NCI-H1930 (cell line): ENCODE measurements at regions not wholly inside any gene's neighbourhood (a gene's known extent, or its start where the extent isn't known, plus 50 kb on each side); places are given as distances from the start of the nearest gene placed in this dataset.

Experiments
- DNase-seq, 2 experiments: peaks; one replicate each; lab custom pipeline; 2025; lab: John Stamatoyannopoulos, UW

DNA sequence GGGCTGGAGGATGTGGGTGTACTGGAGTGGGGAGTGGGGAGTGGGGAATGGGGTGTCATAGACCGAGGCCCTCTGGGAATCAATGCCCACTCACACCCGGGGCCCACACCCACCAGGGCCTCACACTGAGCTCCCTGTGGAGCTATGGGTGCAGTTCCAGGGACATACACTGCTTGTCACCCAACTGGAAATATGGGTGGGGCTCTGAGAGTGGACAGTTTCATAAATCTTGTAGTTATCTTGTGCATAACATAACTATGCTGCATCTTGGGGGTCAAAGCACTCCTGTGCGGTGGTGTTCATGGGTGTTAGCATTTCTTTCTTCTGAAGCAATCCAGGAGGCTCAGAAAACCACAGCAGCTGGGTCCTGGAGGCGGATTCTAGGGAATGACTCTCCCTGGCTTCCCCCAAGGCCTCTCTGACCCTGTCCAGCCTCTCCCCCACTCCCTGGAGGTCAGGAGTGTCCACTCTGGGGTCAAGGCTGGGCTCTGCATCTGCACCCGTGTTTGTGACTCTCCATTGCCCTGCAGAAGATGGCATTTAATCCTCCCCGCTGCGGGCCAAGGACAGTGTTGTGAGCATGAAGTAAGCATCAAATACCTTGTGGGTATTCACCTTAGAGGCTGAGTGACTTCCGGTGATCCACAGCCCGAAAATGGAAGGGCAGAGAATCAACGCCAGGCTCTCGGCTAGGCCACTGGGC lies 172.5 kb downstream of the CTTN start:
- DNase-seq: no peak

DNA sequence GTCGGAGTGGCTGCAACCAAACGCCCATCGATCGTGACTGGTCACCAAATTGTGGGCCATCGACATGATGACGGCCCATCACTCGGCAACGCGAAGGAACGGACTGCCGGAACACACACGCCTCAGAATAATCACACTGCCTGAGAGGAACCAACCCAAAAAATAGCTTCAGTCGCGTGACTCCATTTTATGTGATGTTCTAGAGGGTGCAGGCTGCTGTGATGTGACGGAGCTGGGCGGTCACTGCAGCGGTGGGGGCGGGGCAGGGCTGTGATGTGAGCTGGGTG lies 174.6 kb downstream of the CTTN start:
- DNase-seq: no peak

DNA sequence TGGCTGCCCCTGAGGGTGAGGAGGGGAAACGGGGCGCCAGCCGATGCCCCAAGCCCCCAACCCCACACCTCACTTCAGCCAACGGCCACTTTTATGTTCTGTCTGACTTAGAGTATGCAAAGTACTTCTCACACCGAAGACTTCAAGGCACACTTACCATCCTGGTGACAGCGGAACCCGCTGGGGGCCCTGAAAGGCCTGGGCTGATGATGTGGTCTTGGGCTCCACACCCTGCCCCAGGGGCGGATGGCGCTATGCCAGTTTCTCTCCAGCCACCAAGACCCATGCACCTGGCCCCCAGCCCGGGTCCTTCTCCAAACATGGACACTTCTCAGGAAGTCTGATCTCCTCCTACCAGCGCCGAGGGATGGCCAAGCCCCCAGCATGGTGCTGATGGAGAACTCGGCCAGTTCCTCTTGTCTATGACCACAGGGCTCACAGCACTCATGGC lies 175.4 kb downstream of the CTTN start:
- DNase-seq: no peak

DNA sequence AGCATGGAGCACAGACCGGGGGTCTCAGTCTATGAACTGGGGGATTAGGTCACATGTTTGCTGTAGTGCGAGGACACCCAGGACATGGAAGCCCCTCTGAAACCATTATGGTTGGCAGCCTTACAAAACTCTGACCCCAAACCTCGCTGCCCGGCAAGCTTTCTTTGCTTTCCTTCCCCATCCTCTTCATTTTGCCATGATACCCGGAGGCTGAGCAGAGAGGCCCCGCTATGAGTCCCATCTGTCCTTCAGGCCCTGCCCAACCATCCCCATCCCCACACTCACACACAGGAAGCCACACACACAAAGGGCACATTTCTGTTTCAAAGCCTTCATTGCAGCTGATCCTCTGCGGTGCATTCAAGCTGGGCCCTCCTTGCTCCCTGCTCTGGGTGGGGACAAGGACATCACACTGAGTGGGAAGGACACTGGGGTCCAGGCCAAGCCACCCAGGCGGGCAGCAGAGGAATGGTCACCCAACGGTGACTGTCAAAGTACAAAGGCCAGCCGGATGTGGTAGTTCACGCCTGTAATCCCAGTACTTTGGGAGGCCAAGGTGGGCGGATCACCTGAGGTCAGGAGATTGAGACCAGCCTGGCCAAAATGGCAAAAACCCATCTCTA lies 176.5 kb downstream of the CTTN start:
- no peak for DNase-seq

DNA sequence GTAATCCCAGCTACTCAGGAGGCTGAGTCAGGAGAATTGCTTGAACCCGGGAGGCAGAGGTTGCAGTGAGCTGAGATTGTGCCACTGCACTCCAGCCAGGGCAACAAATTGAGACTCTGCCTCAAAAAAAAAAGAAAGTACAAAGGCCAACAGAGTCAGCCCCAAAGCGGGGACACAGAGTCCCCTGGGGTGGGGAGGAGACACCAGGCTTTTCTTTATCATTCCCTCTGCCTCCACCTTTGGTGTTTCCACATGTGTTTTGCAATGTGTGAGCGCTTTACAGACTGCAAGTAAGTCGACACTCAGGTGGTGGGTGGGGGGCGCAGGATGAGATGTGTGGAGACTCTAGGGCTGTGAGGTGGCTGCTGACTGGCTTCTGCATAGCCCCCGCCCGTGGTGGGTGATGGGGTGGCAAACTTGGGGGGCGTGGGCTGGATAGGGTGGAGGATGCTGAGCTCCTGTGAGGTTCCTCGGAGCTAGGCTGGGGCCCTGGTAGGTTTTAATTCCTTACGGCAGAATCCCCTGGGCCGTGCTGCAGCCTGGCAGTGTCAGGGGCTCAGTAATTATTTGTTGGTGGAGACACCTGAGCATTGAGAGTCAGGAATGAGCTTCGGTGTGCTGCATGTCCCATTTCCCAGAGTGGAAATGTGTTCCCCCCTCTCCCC lies 177.2 kb downstream of the CTTN start:
- DNase-seq: no peak

DNA sequence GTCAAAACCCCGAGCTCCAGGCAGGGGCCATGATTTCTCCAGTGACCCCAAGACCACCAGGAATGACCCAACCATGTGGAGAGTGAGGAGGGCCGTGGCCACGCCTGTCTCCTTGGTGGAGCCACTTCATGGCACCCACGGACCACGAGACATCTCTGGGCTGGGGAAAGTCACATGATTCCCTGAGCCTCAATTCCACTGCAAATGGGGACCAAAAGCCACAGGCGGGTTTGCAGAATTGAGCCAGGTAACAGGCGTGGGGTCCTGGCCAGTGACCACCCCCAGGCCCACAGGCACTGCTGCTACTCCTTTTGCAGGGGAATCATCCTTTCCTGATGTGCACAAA lies 178.9 kb downstream of the CTTN start:
- no peak for DNase-seq

DNA sequence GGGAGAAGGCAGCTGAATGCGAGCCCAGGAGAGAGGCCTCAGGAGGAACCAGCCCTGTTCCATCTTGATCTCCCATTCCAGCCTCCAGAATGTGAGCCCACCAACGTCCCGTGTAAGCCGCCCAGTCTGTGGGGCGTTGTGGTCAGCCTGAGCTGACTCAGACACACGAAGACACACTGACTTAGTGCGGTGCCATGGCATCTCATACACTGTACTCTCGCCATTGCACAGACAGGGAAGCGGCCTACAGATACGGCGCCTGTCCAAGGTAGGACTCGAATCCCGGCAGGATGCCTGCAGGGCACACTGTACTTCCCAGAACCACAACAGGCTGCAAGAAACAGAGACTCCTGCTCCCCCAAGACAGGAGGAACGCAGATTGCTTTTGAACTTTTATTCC lies 179.6 kb downstream of the CTTN start:
- no peak for DNase-seq

DNA sequence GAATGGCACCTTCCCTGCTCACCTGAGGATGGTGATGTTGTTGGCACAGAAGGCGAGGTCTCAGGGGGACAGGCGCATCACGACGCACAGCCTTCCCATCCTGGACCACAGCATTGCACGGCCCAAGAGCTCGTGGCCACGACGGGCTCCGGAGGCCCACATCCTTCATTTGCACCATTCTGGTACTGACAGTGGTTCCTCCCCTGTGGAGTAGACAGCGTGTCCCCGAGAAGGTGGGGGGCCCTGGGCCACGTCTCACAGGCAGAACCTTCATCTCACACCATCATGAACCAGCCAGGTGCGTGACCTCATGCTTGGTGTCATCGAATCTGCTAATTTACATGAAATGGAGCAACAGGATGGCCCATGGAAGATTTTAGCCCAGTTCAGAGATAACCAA lies 180.0 kb downstream of the CTTN start:
- no peak for DNase-seq

DNA sequence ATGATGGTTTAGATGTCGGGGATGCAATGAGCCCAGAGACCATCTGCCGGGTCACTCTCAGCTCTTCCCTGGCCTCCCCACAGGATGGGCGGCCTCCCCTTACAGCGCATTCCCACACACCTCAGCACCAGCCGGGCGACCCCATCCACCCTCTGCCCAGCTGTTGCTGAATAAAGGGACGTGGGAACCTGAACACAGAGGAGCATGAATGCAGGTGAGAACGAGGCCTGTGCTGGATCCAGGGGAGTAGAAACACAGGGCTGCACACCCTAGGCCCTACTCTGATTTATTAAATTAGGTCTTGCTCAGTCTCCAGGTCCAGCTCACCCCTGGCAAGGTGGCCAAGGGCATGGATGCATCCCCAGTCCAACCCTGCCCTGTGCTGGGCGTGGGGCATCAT lies 180.5 kb downstream of the CTTN start:
- no peak for DNase-seq

DNA sequence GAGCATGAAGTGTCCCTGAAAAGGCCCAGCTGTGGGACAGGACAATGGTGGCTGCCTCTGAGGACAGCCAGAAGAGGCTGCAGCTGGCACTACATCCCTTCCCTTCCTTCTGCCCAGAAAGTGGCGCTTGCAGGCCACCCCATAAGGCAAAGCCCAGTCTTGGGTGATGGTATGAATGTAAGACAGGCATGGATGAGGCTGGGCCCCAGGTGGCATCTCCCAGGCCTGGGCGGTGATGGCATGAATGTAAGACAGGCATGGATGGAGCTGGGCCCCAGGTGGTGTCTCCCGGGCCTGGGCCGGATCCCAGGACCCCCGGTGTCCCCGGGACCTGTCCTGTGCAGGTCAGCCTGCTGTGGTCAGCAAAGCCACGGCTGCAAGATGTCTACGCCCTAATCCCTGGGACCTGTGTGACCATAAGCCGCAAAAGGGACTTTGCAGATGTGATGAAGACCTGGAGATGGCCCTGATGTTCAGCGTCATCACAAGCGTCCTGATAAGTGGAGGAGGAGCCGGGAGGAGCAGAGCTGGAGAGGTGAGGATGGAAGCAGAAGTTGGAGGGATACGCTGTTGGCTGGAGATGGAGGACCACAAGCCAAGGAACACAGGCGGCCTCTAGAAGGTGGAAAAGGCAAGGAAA lies 181.1 kb downstream of the CTTN start:
- no peak for DNase-seq

DNA sequence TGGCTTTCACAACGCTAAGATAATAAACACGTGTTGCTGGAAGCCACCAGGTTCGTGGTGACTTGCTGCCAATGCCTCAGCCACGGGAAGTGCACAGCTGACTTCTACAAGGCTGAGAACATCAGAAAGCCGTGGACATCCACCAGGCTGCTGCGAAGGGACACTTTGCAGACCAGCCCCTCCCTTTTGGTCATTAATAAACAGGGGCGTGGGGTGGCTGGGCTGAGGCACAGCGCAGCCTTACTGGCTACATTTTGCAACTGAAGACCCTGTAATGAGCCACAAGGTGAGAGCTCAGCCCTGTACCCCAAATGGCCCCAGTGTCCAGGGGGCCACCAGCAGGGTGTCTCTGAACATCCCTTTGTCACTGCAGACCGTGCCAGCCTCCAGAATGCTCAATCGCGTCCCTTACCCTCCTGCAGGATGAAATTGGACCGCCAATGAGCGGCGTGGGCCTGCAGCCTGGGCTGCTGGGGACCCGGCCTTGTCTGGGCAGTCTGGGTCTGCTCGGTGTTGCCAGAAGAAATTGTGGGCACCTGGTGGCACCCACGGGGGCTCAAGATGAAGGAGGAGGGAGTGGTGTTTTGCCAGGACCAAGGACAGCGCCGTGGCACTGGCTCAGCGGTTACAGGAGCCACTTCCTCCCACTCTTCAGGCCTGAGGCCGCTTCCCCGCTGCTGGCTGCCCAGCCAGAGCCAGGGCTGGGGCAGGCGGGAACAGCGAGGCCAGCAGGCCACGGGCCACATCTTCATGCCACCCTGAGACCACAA lies 181.9 kb downstream of the CTTN start:
- DNase-seq: no peak

DNA sequence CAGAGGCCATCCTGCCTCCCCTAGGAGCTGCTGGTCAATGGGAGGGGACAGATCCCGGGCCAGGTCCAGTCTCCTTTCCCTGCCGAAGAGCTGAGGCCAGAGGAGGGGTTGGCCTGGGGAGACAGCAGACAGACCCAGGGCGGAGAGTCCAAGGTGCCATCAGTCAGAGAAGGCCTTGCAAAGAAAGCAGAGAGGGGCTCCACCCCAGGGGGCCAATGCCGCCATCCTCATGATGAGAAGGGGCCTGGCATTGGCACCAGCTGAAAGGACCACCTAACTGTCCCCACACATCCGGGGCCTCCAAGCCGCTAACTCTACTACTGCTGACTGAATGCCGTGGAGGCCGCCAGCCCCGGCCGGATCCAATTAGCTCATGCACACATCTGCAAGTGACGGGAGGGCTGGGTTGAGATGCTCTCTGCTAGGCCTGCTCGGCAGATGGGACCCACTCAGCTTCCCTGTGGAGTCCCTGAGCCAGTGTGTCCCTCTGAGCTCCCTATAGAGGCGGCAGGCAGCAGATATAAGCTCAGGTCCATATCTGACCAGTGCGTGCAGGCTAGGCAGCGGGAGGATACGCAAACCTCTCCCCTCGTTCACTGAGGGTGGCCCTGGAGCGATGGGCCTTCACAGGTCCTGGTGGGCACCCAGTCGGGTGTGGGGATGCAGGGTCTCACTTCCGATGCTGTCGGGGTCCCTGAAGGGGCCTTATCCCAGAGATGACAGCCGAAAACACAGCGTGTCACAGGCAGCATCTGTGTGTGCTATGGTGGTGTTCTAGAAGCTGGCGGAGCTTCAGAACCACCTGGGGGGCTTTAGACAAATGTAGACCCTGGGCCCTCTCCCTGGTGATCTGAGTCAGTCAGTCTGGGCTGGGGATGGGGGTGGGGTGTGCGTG lies 183.9 kb downstream of the CTTN start:
- no peak for DNase-seq

DNA sequence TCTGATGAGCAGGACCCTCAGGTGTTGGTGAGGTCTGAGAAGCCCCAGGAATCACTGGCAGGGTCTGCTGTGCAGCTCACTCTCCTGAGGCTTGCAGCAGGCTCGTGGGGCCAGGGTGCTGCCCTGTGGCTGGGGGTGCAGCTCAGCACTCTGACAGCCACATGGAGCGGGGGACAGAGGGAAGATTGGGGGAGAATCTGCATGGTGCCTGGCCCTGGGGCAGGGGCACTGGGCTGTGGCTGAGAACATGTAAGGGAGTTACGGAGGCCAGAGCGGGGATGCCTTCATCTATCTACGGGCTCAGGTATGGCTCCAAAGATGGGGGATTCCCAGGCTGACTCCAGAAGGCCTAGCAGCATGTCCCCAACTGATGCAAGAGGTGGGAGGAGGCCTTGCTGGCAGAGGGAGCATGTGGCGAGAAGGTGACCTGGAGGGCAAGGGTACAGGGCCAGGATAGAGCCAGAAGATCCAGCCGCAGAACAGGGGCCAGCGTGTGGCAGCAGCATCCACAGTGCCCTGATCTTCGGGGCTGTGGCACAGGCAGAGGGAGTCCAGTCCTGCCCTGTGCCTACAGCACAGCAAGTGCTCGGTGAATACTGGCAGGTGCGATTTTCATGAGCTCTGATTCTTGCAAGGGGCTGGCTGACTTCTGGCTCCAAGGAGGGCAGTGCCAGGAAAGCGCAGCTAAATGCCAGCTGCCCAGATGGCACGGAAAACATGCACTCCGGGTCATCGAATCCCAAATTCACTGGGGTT lies 184.7 kb downstream of the CTTN start:
- DNase-seq: no peak

DNA sequence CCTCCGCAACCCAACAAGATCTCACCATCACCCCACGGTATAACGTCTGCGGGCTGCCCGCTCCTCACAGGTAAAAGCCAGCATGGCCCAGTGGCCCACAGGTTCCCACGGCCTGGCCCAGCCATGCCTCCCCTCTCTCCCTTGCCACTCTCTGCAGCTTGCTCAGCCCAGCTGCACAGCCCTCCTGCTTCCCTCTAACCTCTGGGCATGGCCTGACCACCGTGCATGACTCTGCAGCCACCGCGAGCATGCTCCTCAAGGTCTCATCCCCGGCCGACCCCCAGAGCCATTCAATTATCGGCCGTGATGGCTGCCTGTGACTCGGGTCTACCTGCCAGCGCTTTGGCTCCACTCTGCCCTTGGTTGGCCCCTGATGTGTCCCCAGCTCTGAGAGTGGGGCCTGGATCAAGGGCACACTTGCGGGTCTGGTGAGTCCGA lies 185.5 kb downstream of the CTTN start:
- DNase-seq: no peak

DNA sequence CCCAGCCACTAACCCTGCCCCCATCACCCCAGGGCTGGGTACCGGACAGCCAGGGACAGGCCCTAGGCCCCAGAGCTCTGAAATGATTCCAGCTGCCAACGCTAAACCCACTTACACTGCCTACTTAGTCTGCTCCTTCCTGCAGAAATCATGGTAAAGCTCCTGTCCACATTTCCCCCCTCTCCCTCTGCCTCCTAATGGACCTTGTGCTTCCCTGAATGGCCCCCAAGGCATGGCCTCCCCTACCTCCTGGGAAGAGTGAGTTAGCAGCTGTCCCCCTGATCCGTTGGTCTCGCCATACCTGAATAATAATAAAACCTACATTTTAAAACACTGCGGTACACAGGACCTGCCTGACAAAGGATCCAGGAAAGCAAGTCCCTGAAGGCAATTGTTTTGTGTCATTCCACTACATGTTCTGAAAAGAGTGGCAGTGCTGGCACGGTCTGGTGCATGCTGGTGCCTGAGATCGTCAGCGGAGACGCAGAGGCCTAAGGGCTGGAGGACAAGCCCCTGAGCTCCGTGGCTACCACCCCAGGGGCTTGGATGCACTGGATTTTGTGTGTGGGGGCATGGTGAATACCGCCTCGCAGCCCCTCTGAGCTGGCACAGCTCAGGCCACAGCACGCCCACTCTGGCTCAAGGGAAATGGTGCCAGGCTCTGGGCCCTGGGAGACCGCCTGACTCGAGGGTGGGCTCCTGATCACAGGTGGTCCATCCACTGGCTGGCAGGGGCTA lies 186.3 kb downstream of the CTTN start:
- no peak for DNase-seq

DNA sequence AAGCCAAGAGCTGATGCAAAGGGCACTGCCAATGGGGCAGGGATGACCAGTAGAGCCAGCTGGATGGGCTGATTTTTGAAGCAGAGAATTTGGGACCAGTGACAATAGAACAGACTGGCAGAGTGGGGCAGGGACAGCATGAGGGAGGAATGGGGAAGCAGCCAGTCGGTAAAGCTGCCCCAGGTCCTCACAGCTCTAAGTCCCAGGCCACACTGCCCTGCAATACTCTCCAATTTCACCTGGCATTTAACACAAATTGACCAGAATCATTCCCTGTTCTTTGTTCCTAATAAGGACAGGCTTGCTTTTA lies 186.9 kb downstream of the CTTN start:
- DNase-seq: no peak

DNA sequence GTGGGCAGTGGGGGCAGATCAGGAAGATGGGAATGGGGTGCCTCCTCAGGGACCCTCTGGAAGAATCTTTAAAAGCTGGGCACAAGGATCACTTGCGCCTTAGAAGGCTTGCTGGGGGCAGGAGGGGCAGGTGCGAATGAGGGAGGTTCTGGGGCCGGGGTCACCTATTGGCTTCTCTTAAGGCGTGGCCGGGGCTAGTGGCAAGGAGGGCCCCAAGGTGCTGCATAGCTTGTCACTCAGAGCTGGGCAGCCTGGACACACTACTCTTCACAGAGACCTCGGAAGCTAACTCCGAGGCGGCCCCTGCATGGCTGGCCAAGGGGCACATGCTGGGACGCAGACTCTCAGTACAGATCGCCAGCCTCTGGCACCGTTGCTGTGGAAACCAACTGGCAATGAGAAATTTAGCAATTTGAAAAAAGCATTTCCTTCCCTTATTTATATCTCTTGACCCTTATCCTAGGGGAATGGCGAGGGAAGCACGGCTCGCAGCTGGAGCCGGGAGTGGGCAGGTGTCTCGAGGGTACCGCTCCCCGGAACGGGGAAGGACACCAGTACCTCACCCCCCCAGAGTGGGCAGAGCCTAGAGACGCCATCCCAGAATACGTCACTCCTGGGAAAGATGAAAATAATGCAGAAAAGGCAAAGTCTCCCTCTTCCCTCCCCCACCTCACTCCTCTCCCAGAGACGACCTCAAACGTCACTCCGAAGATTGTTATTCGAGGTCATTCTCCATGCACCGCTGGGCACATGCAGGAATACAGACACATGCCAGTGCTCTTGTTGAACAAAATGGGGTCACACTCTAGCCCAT lies 188.1 kb downstream of the CTTN start:
- DNase-seq: no peak

DNA sequence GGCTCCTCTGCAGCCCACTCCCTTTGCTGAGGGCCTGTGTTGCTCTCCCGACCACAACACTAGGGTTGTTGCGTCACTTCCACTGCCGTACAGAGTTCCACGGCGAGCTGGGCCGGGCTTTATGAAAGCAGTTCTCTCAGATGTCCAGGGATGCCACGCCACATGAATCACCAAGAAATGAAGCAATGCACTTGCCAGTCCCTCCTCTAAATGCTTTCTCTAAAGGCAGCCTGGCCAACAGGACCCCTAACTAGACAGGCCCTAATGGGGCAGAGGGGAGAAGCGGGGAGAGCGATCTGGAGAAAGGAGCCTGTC lies 188.7 kb downstream of the CTTN start:
- no peak for DNase-seq

DNA sequence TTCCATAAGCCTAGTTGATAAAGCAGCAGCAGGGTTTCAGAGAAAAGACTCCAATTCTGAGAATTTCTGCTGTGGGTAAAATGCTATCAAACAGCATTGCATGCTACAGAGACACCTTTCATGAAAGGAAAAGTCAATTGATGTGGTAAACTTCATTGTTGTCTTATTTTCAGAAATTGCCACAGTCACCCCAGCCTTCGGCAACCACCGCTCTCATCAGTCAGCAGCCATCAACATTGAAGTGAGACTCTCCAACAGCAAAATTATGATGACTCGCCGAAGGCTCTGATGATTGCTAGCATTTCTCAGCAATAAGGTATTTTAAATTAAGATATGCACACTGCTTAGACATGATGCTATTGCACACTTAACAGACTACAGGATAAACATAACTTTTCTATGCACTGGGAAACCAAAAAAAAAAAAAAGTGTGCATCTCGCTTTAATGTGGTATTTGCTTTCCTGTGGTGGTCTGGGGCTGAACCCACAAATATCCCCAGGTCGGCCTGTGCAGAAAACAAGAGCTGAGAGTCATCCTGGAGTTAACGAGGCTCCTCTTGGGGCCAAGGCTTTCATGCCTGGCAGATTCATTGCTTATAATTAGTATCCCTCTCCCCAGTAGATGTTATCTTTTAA lies 192.1 kb downstream of the CTTN start:
- no peak for DNase-seq
